AG10803 (cell line): ENCODE measurements at regions not wholly inside any gene's neighbourhood (a gene's known extent, or its start where the extent isn't known, plus 50 kb on each side); places are given as distances from the start of the nearest gene placed in this dataset.

ENCODE experiments used
- DNase-seq: peaks from one replicate; pipeline ENCODE4 v3.0.0; 2010; ENCODE audit warnings: low read depth
- H3K4me3 ChIP-seq: 2 replicates; pipeline ENCODE4 v1.5.1; 2011; ENCODE audit warnings: mild to moderate bottlenecking, low read length, control low read depth
- CTCF ChIP-seq: conservative IDR thresholded peaks from 2 replicates; pipeline ENCODE4 v1.5.1; 2011; ENCODE audit warnings: mild to moderate bottlenecking, low read length, control low read depth, inconsistent platforms

GRCh38 chr9:7258688-7259396, 501.1 kb downstream of the KDM4C start:
- H3K4me3 ChIP-seq: no peak overlapping the region
- no peak for DNase-seq
- no peak for TF ChIP-seq CTCF

GRCh38 chr9:7246917-7247522, 489.2 kb downstream of the KDM4C start:
- no peak overlapping the region for H3K4me3 ChIP-seq
- DNase-seq: no peak
- TF ChIP-seq CTCF: no peak

- DNase-seq: no peak
- H3K4me3 ChIP-seq: no peak overlapping the region
- TF ChIP-seq CTCF: no peak
Observed at GRCh38 chr9:7245976-7246580, 488.3 kb downstream of the KDM4C start.

GRCh38 chr9:7243838-7244237, 486.1 kb downstream of the KDM4C start:
- no peak for TF ChIP-seq CTCF
- no peak overlapping the region for H3K4me3 ChIP-seq
- no peak for DNase-seq

DNA sequence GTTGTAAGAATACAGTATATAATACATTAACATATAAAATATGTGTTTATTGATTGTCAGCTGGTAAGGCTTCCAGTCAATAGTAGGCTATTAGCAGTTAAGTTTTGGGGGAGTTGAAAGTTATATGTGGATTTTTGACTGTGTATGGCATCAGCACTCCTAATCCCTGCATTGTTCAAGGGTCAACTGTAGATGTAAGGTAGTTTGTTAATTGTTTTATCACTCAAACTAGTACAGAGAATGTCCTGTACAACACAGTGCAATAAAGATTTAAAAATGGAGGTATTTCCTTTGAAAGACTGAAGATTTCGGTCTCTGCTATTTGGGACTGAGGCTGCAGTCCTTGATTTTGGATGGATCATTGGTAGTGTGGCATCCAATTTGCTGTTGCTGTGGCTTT, 484.4 kb downstream of the KDM4C start:
- DNase-seq: no peak
- no peak for TF ChIP-seq CTCF
- H3K4me3 ChIP-seq: no peak overlapping the region

- DNase-seq: no peak
- no peak overlapping the region for H3K4me3 ChIP-seq
- no peak for TF ChIP-seq CTCF
Observed at GRCh38 chr9:7241694-7242093, 483.9 kb downstream of the KDM4C start.
